ENCODE measurements at regions not wholly inside any gene's neighbourhood (a gene's known extent, or its start where the extent isn't known, plus 50 kb on each side); places are given as distances from the start of the nearest gene placed in this dataset.
"Not testable (repeated sequence)": the region's sequence is repeated elsewhere in the genome, so short reads cannot be mapped to it uniquely, and the experiment has no call there.

DNA sequence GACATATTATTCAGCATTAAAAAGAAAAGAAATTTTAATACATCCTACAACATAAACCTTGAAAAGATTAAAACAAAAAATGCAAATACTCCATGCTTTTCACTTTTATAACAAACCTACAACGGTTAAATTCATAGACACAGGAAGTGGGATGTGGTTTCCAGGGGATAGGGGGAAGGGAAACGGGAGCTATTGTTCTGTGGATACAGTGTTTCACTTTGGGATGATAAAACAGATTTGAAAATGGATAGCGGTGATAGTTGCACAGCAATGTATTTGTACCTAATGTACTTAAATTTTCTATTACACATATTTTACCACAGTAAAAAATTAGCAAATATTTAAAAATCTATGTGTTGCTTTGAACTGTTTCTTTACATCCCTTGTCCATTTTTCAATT, 368.0 kb downstream of the CDY2B start:
- DNase-seq = not testable (repeated sequence)

DNA sequence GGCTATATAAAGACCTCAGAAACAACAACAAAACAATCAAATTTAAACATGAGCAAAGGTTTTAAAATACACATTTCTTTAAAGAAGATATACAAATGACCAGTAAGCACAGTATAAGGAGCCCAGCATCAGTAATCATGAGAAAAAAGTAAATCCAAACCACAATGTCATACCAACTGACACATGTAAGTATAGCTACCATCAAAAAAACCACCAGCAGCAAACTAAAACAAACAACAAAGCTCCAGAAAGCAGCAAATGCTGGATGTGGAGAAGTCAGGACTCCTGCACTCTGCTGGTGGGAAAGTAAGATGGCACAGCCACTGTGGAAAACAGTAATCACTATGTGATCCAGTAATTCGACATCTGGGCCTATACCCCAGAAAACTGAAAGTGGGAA, 368.5 kb downstream of the CDY2B start:
- DNase-seq = not testable (repeated sequence)

DNA sequence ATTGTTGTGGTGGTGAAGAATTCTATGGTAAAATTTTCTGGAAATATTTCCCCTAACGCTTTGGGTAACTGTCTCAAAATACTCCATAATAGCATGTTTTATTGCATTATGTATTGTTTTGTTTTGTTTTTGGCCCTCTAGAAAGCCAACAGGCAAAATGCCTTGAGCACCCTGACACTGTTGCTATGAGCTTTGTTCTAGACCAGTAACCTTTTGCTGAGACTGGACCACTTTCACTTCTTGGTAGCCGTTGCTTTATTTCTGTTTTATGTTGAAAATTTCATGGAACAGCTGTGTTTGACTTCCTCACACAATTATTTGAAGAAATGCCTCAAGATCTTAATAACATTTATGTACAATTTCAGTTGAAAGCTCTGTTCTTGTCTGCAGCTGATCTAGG, 374.2 kb downstream of the CDY2B start:
- not testable (repeated sequence) for DNase-seq

DNA sequence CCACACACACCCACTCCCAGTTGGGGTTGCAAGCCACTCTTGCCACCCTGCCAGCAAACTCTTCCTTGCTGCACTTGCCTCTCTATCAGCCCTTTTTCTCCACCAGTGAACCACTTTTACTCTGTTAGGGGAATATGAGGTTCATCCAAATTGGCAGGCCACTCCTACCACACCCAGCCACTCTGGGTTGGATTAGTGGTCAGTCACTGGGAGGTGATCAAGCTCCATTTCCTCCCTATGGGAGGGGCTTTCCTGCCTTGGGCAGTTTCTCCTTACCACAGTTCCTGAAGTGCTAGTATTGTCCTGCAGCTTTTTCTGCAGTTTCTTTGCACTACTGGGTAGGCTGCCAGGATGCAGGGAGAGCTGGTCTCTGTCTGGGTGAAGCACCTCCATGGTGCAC, 395.3 kb downstream of the CDY2B start:
- DNase-seq = not testable (repeated sequence)

DNA sequence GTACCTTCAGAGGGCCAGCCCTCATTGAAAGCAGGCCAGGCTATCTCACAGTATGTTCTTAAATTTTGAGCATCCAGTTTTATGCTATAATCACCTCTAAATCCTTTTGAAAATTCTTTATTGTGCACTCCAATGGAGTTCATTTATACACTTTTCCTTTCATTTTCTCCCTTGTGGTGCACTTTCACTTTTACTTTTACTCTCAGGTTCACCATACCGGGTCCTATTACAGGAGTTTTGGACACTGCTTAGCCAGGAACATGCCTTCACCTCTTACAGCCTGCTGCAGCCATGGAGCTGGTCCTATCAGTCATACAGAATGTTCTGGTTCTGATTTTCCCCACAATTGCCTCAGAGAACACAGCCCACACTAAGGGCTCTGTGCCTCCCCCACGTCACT, 395.9 kb downstream of the CDY2B start:
- not testable (repeated sequence) for DNase-seq

DNA sequence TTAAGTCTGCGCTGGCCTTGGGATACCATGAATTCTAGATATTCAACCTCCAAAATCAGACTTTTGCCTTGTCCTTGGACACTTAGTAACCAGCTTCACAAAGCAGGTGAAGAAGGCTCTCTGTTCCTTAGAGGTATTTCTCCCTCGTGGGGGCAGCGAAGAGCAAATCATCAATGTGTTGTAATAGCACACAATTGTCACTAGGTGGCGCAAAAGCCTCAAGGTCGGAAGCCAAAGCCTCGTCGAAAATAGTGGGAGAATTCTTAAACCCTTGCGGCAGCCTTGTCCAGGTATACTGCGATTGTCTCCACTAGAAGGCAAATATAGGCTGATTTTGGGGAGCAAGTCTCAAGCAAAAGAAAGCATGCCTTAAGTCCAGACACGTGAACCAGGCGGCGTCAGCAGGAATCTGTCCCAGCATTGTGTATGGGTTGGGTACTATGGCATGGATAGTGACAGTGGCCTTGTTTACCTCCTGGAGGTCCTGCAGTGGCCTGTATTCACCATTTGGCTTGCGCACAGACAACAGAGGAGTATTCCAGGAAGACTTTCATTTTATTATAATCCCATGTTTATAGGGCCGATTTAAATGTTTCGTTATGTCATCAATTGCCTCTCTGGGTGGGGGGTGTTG, 398.5 kb downstream of the CDY2B start:
- DNase-seq = not testable (repeated sequence)

DNA sequence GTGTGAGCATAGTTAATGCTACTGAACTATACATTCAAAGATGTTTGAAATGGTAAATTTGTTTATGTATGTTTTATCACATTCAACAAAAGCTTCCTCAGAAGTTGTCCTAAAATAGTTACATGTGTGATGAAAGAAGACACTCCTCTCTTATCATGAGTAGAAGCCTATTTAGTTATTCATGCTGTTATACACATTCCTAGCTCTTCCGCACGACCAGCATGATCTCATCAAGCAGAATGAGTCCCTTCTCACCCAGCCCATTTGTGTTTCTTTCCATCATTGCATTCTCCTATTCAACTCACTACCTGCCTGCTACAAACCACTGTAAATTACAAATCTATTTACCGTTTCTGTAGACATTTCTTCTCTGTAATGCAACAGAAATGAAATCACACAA, 408.0 kb downstream of the CDY2B start:
- DNase-seq = not testable (repeated sequence)

DNA sequence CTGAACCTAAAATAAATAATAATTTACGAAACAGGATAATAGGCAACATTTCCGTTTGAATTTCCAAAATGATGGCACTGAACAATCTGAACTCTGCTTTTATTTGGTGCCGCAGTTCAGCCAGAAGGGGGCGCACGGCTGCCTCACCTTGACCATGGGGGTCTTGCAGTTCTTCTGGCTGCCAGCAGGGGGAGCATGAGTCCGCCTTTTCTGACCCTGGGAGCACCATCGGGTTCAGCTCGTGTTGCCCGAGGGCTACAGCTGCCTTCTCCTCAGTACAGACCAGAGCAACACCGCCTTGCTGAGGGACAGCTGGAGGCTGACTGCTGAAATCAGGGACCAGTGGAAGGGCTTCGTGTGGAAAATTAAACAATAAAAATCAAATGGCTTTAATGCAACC, 420.3 kb downstream of the CDY2B start:
- not testable (repeated sequence) for DNase-seq

DNA sequence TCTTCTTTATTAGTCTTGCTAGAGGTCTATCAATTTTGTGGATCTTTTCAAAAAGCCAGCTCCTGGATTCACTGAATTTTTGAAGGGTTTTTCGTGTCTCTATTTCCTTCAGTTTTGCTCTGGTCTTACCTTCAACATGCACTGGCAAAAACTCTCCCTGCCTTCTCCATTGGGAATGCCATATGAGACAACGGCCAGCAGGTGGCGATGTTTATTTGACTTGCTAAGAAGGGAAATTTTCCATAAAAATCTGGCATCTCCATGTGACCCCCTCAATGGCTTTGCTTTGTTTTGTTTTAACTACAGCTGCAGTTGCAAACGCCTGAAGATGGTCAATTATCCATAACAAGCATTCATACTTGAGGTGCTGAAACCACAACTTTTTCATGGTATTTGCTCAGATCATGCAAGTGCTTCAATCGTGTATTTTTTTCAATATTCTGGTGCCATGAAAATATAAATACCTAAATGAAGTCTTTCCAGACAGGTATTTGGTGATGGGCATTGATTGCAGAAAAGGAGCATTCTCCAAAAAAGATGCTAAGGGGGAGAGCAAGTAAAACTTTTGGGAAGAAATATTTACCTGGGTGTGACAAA, 449.4 kb downstream of the CDY2B start:
- DNase-seq = no peak

DNA sequence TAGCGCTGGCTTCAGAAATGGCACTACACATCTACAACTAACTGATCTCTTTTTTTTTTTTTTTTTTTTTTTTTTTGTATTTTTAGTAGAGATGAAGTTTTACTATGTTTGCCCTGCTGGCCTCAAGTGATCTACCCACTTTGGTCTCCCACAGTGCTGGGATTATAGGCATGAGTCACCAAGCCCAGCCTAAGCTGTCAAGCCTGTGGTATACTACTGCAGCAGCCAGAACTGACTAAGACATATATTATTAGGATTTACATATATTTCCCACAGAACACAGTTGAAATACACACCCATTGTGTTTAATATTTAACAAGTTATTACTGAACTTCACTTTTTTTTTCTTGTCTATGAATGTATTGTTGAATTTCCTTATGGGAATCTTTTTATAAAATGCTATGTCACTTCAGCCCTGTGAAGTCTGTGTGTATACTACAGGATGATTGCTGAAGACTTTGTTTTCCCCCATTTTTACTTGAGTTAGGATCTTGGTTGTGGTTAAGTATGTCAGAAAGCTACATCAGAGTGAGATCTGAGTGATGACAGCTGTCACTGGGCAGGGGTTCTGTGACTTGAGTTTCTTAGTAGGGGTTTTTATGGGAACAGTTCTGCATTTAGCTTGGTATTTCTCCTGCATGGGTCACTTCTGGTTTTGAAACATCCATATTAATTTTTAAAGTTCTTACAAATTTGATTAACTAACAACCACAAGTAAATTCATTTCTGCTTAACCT, 481.5 kb downstream of the CDY2B start:
- no peak for DNase-seq

DNA sequence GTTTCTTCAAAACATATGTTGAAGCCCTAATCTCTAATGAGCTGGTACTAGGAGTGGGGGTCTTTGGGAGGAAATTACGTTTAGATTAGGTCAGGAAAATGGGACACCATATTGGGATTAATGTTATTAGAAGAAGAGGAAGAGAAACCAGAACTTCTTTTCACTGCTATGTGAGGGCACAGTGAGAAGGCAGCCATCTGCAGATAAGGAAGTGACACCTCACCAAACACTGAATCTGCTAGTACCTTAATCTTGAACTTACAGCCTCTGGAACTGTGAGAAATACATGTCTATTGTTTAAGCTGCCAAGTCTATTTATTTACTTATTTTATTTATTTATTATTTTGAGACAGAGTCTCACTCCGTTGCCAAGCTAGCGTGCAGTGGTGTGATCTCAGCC, 482.4 kb downstream of the CDY2B start:
- DNase-seq = no peak

DNA sequence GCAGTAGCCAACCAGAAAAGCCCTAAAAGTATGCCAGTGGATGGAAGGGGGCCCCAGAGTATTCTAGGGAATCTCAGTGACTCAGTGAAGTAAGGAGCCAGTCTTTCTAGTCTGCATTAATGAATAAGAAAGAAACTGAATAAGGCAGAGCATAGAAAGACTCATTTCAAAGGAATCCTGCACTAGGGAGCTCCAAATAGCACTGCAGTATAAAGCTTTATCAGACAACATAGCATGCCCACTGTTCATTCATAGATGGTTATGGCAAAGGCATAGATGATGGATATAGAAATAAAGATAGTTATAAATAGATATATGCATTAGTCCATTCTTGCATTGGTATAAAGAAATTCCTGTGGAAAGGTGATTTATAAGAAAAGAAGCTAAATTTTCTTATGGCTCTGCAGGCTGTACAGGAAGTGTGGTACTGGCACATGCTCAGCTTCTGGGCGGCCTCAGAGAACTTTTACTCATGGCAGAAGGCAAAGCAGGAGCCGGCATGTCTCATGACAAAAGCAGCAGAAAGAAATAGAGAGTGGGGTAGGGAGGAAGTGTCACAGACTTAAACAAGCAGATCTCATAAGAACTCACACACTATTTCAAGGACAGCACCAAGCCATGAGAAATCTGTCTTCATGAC, 498.5 kb downstream of the CDY2B start:
- DNase-seq = no peak

DNA sequence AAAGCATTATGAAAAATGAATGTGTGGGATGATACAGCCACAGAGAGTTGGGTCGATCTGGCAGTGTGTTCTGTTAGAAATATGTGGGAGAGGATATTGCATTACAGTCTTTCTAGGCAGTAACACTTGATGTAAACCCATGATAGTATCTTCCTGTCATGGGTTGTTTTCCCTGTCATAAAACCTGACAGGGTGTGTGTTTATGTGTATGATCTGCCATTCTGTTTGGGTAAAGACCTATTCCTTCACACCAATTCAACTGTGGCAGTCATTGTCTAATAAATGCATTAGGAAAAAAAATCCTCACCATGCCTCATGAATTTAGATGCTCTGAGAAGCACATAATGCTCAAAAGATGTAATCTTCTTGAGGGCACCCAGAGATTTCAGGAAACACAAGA, 501.7 kb downstream of the CDY2B start:
- no peak for DNase-seq

DNA sequence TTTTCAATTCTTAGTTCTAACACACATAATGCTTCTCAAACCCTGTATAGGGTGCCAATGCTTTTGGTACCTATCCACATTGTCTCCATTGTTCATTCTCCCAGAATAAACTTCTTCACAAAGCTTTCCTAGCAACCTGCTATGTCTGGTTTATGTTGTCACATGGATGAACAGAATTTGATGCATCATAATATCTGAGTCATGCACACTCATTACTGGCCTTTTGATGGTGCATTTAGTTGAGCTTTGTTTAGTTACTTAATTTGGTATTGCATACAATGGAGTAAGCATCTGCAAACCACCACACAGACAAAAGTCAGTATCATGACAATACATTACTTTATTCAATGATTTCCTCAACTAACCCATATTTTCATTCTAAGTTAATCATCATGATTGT, 511.6 kb downstream of the CDY2B start:
- DNase-seq = no peak

DNA sequence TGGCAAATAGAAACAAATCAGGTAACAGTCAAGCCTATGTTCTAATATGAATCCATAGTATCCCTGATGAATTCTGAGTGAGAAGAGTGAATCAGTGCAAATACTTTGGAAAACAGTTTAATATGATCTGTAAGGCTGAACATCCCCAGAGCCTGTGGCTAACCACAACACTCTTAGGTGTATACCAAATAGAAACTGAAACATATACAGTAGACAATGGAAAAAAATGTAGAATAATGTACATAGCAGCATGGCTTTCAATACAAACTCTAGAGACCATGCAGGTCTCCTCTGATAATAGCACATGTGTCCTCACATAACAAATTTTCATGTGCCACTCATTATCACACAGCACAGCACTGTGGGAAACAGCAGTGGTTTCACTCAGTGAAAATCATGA, 513.6 kb downstream of the CDY2B start:
- no peak for DNase-seq

DNA sequence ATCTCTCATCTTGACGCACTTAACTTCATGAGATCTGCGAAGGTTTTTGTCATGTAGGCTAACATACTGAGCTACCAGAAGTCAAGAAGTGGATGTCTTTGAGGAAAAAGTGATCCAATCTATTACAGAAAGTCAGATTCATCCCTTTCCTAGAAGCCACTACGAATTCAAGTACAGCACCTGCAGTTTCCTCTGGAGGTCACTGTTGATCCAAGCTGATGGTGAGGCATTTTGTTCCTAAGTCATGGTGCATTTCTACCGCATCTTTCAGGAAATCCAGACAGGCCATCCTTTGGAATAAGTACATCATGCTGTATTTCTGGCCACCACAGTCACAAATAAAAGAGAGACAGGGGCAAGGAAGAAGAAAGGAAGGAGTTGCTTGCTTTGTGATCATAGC, 541.0 kb downstream of the CDY2B start:
- DNase-seq = no peak

DNA sequence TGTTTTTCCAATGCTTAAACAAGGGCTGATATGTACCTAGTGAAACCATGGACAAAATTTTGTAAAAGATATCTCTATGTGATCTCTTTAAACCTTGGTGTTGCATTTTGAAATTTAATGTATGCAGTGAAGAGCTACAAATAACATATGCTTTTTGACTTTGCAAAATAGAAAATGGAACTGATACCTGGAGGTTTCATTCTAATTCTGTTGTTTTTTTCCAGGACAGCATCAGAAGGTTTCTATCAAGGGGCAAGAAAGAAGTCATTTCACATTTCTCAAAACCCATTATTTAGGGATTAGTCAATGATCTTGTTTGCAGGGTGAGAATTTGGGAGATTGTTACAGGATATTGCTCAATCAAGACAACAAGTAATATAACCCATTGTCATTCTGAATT, 549.3 kb downstream of the CDY2B start:
- no peak for DNase-seq

DNA sequence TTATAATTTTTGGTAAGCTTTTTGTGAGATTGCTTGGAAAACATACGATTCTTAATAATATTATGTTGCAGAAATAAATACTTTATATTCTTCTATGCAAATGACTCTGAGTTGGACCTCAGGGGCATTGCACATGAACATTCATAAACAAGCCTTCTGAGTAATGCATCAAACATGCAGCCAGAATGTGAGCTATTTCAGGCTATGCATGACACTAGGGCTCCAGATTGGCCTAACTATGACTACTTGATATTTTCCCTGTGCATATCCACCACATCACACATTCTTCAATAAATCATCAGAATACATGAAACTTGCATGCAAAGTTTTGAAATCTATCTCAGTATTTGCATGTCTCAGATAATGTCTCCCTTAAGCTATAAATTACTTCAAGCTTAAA, 560.1 kb downstream of the CDY2B start:
- no peak for DNase-seq

DNA sequence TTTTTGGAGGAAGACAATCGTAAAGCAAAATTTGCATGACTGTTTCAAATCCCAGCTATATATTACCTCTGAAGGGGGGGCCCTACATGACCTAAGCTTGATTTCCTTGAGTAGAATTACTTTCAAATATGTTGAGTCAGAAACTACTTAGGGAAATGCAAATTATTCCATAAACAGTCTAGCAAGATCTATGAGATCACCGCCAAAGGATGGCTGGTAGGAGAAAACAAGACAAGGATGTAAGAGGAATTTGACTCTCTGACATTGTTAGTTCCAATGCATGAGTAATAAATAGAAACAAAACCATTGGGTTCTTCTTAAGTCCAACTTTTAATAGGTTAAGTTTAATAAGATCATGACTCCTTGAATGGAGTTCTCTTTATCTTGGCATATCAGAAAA, 561.4 kb downstream of the CDY2B start:
- no peak for DNase-seq

DNA sequence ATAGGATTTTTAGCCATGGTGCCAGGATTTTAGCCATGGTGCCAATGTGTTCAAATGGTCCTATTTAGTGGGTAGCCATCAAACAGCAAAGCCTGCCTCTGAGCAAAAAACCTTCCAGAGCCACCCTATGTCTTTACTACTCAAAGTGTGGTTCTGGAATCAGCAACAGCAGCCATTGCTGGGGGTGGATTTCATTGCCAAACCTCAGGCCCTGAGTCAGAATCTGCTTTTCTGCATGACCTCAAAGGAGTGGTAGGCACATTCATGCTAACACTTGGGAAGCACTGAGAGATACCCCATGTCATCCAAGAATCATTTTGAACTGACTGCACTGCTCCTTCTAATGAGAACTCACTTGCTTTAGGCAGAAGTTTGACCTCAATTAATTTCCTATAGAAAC, 603.0 kb downstream of the CDY2B start:
- no peak for DNase-seq

DNA sequence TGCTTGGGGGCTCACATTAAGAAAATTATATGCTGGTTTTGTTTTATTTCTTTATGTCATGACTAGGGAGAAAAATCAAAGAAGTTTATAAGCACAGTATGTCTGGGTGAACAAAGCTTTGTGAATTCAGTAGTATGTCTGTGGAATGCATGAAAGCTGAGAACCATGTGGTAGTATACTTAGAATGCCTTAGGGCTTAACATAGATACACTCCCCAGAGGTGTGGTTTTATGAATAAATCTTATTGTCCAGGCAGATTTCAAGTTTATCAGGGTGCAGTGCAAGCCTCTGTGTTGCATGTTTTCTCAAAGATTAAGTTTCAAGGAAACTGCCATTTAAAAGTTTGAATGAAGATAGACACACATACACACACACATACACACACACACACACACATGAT, 620.5 kb downstream of the CDY2B start:
- no peak for DNase-seq

DNA sequence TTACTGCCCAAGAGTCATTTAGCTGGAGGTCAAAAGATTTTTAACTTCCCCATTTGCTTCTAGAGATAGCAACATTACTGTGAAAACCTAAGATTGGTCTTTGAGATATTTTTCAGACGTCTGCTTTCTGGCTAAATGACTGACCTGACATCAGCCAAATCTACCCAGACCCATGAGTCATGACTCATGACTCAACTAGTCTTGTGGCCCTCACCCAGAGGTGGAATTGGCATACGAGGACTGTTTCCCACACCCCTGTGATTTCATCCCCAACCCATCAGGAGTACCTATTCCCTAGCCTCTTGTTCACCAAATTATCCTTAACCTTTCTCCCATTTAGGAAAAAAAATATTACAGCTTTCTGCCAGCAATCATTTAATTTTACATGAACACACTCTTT, 641.6 kb downstream of the CDY2B start:
- DNase-seq = no peak

DNA sequence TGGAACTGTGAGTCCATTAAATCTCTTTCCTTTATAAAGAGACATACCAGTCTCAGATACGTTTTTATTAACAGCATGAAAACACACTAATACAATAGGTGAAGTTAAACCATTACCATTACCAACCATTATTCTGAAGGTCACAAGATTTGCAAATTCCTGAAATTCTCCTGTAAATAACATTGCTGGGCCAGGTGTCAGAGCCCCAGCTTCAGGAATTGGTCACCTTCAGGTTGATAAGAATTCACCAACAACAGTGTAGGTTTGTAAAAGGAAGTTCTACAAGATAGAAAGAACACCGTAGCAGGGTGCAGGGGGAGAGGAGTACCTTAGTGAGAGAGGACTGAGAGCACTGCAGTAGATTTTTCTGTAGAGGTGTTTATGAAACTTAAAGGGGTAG, 644.3 kb downstream of the CDY2B start:
- no peak for DNase-seq

Data from DMS79 (cell line).